ES-I3 (cell line): ENCODE measurements at regions not wholly inside any gene's neighbourhood (a gene's known extent, or its start where the extent isn't known, plus 50 kb on each side); places are given as distances from the start of the nearest gene placed in this dataset.

Experiments used
- H3K36me3 ChIP-seq: 2 replicates; pipeline ENCODE4 v1.6.1; 2013; ENCODE audit warnings: mild to moderate bottlenecking, low read length, control low read depth, moderate library complexity; ENCODE audit not compliant: insufficient read depth
- H3K4me1 ChIP-seq: 2 replicates; pipeline ENCODE4 v1.6.1; 2013; ENCODE audit warnings: mild to moderate bottlenecking, control low read depth, low read length; ENCODE audit not compliant: insufficient read depth
- H3K9ac ChIP-seq: 2 replicates; pipeline ENCODE4 v1.6.1; 2013; ENCODE audit warnings: low read depth, mild to moderate bottlenecking, low read length, moderate library complexity
- H3K9me3 ChIP-seq: 2 replicates; pipeline ENCODE4 v1.6.1; 2013; ENCODE audit warnings: mild to moderate bottlenecking, low read length, moderate library complexity; ENCODE audit not compliant: control insufficient read depth, insufficient read depth

DNA sequence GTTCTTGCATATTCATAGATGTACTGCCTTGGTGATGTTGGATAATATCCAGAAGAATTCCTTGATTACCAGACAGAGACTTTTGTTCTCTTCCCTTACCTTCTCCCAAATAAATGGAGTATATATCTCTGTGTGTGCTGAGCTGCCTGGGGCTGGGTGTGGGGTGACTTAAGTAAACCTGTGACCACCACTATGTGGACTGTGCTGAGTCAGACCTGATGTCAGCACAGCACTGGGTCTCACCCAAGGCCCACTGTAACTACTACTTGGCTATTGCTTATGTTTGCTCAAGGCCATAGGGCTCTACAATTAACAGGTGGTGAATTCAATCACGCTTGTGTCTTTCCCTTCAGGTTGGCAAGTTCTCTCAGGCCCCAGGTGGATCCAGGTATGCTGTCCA, 145.7 kb upstream of the MDGA2 start:
- H3K9ac ChIP-seq = no peak overlapping the region
- no peaks in the 10 kb centered on the region for H3K4me1 ChIP-seq
- H3K36me3 ChIP-seq = no peaks in the 10 kb centered on the region
- peaks cover 2% of the 10 kb centered on the region; the same call in 1 of the 2 replicates for H3K9me3 ChIP-seq

DNA sequence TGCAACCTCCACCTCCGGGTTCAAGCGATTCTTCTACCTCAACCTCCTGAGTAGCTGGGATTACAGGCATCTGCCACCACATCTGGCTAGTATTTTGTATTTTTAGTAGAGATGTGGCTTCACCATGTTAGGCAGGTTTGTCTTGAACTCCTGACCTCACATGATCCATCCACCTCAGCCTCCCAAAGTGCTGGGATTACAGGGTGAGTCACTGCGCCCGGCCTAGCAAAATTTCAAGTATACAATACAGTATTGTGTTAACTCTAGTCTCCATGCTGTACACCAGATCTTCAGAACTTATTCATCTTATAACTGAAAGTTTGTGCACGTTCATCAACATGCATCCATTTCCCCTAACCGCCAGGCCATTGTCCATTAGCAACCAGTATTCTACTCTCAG, 115.1 kb upstream of the MDGA2 start:
- Histone ChIP-seq H3K9me3 (no peaks in the 10 kb centered on the region), H3K9ac (no peak overlapping the region), H3K4me1 (no peaks in the 10 kb centered on the region), H3K36me3 (no peaks in the 10 kb centered on the region)

DNA sequence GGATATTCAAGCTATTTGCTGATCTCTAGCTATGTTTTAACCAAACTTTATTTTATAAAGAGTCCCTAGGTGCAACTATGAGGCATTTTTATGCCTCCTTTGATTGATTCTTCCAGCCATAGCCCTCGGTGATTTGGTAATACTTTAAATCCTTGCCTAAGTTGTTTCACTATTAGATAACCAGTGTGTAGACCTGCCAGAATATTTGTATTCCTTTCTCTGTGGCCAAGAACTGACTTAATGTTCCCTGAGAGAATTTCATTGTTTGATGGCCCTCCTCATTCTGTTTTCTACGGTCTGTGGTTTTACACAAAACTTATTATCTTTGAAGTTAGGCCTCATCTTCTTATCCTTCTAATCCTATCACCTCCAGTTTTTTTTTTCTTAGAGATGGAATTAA, 109.7 kb upstream of the MDGA2 start:
- Histone ChIP-seq H3K9me3 (peaks cover 2% of the 10 kb centered on the region; the same call in 1 of the 2 replicates), H3K4me1 (no peaks in the 10 kb centered on the region), H3K9ac (no peak overlapping the region)

DNA sequence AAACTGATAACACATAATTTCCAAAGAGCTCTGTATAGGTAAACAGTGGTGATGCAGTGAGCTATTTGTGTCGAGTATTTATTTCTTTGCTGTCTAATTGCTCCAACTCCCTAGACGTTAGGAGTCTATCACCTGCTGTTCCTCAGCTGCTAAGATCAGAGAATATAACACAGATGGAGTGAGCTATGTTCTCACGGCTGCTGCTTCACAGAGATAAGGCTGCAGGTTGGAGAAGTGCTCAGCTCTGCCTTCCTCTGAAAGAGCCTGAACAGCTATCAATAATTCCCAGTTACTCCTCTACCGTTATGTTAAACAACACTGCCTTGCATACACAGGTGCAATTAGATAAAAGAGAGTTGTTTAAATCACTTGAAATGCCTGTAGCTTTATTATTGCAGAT, 103.2 kb upstream of the MDGA2 start:
- Histone ChIP-seq H3K4me1 (peaks cover 6% of the 10 kb centered on the region; the same call in 1 of the 2 replicates), H3K9me3 (peaks cover 2% of the 10 kb centered on the region; the same call in 1 of the 2 replicates)

More for the DNA sequence above, 109.7 kb upstream of the MDGA2 start:
- H3K36me3 ChIP-seq = no peaks in the 10 kb centered on the region; the same call in 1 of the 2 replicates

DNA sequence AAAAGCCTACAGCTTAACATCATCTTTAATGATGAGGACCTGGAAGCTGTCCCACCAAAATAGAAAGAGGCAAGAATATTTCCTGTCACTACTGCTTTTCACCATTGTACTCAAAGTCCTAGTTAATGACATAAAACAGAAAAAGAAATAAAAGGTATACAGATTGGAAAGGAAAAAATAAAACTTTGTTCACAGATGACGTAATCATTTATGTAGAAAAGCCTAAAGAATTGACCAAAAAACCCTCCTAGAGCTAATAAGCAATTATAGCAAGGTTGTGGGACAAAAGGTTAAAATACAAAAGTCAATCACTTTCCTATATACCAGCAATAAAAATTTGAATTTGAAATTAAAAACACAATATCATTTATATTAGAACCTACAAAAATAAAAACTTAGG, 97.2 kb upstream of the MDGA2 start:
- no peaks in the 10 kb centered on the region for H3K36me3 ChIP-seq
- peaks cover 6% of the 10 kb centered on the region; the same call in 1 of the 2 replicates for H3K4me1 ChIP-seq
- H3K9me3 ChIP-seq = no peaks in the 10 kb centered on the region
- no peak overlapping the region for H3K9ac ChIP-seq

More for the DNA sequence above, 103.2 kb upstream of the MDGA2 start:
- H3K36me3 ChIP-seq = no peaks in the 10 kb centered on the region; the same call in 1 of the 2 replicates
- no peak overlapping the region for H3K9ac ChIP-seq

DNA sequence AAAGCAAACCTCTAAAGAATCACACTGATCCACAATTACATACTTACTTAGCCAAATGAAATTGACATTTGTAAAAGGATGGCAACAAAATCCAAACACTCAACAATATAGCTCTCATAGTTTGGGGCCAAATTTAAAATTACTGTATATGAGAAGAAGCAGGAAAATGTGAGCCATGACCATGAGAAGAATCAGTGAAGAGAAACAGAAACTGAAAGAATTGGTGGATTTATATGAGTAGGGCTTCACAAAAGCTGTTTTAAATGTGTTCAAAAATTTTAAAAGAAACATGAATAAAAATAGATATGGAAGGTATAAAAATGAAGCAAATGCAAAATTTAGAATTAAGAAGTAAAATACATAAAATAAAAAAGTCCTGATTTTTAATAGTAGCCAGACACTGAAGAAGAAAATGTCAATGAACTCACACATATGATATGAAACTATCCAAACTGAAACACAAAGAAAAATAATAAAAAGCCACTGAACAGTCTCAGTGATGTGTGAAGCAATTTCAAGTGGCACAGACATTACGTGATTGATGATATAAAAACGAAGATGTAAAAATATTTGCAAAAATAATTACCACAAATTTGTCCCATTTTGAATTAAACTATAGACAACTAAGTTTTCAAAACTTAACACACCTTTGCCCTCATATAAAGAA, 87.9 kb upstream of the MDGA2 start:
- H3K9me3 ChIP-seq = no peaks in the 10 kb centered on the region
- peaks cover 4% of the 10 kb centered on the region for H3K36me3 ChIP-seq
- no peak overlapping the region for H3K9ac ChIP-seq
- no peaks in the 10 kb centered on the region for H3K4me1 ChIP-seq

DNA sequence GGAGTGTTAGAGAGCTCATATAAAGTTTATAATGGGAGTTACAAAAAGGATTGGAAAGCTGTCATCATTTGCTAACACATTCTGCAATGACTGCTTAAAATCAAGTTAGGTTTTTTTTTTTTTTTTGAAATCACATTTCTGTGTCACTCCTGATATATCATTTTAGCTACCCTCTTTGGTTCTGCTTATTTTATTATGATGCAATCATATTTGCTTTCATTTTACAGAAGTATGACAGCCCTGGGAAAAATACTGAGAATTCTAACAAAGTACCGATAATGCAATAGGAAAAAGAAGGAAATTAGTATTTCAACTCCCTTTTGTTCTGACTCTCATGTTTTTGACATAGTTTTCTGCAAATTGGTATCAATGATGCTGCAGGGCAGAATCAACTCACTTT, 71.6 kb upstream of the MDGA2 start:
- Histone ChIP-seq H3K9me3 (no peaks in the 10 kb centered on the region), H3K9ac (no peak overlapping the region), H3K4me1 (no peaks in the 10 kb centered on the region), H3K36me3 (no peaks in the 10 kb centered on the region)

DNA sequence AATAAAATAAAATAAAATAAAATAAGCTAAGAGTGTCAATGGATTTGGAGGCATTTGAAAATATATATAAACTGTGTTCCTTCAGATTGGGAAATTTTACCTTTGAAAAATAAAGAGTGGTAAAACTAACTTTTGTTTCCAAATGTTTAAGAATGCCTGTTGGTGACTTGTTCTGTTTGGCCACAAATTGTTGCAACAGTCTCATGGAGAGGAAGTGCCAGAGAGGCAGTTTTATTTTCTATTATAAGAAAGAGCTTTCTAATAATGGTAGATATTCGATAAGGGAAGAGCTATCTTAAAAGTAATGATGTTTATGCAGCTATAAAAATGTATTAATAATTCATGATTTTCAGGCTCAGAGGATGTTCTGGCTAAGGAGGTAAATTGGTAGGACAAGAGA, 68.8 kb upstream of the MDGA2 start:
- Histone ChIP-seq H3K9me3 (no peaks in the 10 kb centered on the region), H3K9ac (no peak overlapping the region)

DNA sequence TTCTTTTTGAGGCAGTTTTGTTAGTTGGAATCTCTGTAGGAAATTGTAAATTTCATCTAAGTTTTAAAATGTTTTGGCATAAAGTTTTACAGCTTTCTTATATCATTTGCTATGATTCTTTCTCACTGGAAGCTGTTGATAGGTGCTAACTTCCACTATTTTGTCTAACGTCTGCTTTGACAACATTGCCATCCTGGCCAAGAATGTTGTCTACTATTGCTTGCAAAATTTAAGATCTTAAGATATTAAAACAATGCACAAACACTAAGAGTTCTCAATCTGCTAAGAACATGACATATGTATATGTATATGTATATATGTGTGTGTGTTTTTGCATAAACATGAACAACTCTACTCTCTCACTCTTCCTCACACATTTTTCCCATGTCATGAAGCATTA, 64.1 kb upstream of the MDGA2 start:
- no peaks in the 10 kb centered on the region; the same call in 1 of the 2 replicates for H3K9me3 ChIP-seq
- H3K36me3 ChIP-seq = no peaks in the 10 kb centered on the region
- H3K9ac ChIP-seq = no peak overlapping the region
- no peaks in the 10 kb centered on the region for H3K4me1 ChIP-seq

More for the DNA sequence above, 68.8 kb upstream of the MDGA2 start:
- H3K36me3 ChIP-seq = no peaks in the 10 kb centered on the region
- H3K4me1 ChIP-seq = no peaks in the 10 kb centered on the region

DNA sequence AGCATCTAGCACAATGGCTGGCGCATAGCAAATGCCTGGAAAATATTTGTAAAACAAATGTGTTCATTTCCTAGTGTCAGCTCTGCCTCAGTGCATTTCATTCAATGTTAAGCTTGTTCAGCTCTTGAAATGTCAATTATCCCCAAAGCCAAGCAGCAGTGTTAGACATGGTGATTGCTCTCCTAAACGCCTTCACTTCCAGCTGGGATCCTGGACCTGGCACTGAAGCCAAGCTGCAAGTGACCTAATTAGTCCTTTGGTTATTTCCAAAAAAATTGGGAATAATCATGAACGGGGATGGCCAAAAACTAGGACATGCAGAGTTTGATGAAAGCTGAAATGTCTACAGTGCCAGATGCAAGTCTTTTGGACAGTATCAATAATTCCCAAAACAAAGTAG, 54.9 kb upstream of the MDGA2 start:
- Histone ChIP-seq H3K9ac (no peak overlapping the region), H3K4me1 (no peaks in the 10 kb centered on the region), H3K9me3 (no peaks in the 10 kb centered on the region), H3K36me3 (no peaks in the 10 kb centered on the region)
